HG02678 (cell line): ENCODE measurements at regions not wholly inside any gene's neighbourhood (a gene's known extent, or its start where the extent isn't known, plus 50 kb on each side); places are given as distances from the start of the nearest gene placed in this dataset.

Experiments used
- ATAC-seq: cut with Tn5 transposase; IDR thresholded peaks from one replicate; pipeline ENCODE4 v1.9.1; 2021; ENCODE audit warnings: mild to moderate bottlenecking, moderate library complexity; ENCODE audit not compliant: unreplicated experiment

DNA sequence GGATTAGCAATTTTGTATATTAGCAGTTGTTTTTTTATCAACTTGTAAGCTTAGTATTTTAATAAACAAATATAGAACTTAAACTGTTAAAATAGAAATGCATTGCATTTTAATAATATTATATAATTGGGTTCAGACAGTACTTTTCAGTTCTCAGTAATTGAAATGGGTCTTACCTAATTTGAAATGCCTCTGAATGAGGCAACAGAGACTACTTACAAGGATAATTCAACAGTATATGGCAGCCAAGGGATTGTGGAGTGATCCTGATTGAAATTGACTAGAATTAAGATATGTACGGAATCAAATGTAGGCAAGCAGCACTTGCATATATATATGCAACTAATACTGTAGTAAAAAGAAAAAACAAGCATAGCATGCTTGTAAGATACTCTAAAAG is 1503.9 kb upstream of the MIR17HG start:
- no peak for ATAC-seq

DNA sequence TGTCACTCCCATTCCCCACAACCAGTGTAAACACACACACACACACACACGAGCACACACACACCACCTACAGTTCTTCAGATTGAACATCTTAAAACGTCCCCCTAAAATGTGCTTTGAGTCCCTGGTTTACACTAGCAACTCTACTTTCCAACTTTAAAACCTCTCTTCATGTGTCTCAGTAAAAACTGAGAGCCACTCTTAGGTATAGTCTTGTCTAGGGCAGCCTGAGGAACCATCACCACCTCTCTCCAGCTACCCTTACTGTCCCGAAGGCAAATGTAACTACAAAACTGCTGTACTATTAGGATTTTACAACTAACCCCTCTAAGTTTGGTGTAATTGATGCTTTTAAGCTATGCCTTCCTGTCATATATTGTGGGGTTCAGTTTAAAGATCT is 1501.6 kb upstream of the MIR17HG start:
- no peak for ATAC-seq

DNA sequence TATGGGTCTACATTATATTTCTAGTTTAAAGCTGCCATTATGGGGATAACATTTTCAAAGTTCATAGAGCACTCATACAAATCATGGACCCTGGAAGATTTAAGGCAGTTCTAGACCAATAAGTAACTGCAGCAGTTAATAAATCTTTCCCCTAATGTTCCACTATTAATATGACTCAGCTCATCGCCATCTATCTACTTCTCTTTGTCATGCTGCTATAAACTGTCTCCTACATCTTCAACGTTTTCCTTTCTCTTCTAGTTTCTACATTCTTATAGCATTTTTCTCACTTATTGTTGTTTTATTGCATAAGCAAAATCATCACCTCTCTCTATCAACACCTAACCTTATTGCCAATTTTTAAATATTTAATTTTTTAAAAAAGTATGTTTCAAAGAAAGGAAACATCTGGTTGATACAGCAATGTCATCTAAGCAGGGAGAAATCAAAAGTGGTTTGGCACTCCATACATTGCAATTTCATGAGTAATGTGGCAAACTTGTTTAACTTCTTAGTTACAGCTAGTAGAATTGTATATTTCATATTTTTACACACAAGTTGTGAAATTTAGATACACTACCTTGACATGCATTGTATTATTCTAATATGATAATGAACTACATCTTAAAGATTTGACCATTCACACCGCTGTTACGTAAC is 1500.4 kb upstream of the MIR17HG start:
- ATAC-seq = no peak

DNA sequence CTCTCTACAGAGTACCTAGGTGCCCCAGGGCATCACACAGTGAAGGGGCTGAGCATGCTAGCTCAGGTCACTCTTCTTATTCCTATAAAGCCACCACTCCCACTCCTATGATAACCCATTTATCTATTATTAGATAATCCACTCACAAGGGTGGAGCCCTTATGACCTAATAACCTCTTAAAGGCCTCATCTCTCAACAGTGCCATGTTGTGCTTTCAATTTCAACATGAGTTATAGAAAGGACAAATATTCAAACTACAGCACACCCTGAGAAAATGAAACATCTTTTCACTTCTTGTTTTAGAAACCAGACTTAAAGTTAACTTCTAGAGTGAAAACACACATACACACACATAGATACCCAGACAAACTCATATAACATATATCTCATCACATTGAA is 1494.9 kb upstream of the MIR17HG start:
- ATAC-seq = no peak

DNA sequence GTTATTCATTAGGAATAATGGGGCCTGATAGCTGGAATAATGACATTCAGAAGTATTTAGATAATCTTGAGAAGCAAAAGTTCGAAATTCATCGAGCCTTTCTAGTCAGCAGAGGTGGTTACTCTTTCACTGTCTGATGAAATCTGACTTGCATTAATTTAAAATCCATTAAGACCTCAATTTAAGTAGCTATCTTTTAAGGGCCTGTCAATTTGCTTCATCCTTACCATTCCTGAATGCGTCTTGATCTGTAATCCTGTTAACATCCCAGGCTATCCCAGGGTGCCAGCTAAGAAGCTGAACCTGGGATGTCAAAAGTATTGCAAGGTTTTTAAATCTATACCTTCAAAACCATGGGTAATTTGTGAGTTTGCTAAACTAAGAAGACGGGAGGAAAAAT is 1491.0 kb upstream of the MIR17HG start:
- no peak for ATAC-seq

DNA sequence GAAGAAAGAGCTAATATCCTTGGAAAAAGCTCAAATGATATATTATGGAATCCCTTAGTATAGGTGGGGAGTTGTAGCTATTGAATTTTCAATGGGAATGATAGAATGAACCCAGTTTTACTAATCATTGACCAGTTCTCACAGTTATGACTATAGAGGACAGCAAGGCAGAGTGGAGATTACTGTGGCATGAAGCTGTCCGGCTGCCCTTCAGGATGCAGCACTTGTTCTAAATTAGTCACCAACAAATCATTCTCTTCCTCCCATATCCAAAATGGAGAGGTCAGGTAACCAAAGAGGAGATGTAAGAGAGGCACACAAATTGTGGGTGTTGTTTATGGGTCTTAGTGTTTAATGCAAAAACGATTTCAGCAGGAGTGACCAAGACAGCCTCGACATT is 1490.0 kb upstream of the MIR17HG start:
- ATAC-seq = no peak

DNA sequence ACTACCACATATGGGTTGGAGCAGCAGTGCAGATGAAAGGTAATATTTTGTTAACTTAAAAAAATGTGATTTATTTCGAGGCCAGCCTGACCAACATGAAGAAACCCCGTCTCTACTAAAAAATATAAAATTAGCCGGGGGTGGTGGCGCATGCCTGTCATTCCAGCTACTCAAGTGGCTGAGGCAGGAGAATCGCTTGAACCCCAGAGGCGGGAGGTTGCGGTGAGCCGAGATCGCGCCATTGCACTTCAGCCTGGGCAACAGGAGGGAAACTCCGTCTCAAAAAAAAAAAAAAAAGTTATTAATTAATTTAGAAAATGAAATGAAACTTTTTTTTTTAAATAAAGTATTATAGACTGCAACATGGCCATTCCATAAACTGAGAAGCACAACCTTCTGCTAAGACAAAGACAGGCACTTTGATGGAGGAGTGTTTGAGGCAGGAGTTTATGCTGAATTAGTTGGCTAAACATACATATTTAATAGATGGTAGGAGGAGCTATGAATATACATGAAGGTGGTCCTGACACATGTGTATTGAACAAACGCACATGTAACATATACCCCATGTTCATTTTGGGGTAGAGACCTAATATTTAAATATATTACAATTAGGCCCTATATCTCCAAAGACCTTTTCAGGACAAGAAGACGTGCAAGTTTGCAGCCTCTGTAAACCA is 1485.3 kb upstream of the MIR17HG start:
- no peak for ATAC-seq

DNA sequence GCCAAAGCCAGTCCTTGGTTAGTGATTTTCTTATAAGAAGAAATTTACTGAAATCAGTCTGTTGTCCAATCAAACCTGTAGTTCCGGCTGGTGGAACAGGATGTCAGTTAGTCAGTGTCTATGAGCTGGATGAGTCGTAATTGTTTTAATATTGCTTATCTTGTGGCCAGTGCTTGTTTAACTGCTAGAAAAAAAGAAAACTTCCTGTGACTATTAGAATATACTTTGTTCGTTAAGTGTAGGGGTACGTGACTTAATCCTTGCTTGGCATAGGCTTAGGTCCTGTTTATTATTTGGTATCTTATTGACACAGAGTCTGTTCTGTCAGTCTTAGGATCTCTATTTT is 1484.8 kb upstream of the MIR17HG start:
- no peak for ATAC-seq

DNA sequence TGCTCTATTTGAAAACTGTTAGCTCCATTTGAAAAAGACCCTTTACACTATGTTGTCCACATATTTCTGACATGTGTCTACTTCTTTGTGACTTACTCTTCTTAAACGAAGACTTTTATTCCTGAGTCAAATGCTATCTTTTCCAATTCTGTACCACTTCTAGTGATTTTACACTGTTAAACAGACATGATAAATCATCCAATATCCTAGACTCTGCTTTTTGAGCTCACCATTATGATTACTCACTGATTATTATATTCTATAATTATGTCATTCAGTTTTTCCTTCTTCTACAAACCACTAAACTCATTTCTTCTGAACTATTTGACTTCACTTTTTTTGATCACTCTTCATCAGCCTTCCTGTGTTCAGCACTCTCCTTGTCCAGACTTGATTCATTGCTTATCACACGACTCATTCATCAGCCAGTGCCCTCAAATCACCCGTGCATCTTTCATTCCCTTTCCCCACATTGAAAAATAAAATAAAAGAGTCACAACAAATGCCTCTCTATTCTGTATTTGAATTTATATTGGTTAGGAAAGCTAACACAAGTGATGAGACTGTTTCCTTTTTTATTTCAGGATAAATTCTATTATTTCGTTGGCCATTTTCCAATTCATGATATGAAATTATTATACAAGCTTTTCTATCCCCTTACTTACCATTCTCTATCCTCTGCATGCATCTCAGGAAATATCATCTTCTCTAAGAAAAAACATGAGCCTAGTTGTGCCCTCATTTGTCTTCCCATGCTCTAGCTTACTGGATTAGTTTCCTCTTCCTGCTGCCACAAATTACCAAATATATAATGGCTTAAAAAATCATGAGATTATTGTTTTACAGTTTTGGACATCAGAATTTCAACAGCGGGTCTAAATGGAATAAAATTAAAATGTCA is 1482.1 kb upstream of the MIR17HG start:
- ATAC-seq = no peak

DNA sequence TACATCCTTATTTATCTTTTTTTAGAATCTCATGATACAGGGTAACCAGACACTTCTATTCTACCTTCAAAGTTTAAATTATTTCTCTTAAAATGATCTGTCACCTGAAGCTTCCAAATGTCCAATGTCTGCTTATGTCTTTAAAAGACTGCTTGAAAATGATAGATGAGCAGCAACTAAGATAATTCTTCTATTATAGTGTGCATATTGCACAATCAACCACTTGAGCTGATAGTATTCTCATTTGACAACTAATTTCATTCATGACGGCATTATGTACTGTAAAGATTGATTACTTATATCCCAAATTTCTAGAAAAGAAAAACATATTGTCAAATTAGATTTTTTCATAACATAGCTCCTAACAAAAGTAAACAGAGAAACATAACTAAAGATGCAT is 1478.2 kb upstream of the MIR17HG start:
- ATAC-seq = no peak

DNA sequence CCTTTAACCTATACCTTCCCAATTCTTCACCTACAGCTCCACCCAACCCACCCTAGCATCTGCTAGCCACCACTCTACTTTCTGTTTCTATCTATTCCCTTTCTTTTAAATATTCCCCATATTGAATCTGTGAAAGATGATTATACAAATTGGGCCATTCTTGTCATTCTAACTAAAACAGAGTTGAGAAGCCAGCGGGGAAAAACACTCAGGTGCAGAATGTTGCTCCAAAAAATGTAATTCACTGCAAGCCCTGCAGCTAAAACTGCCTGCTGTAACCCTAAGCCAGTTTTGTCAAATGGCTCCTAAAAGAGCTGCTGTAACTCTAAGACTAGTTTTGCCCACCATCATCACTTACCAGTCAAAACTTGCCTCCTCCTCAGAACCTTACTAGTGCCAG is 1468.6 kb upstream of the MIR17HG start:
- no peak for ATAC-seq

DNA sequence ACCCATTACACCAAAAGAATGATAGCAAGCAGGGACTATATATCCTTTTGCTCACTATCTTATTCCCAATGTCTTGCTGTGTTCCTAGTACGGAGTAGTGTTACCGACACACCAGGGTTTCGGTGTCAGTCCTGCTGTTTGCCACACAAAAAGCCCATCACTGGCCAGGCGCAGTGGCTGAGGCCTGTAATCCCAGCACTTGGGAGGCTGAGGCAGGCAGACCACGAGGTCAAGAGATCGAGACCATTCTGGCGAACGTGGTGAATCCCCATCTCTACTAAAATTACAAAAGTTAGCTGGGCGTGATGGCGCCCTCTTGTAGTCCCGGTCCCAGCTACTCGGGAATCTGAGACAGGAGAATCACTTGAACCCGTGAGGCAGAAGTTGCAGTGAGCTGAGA is 1467.3 kb upstream of the MIR17HG start:
- no peak for ATAC-seq

DNA sequence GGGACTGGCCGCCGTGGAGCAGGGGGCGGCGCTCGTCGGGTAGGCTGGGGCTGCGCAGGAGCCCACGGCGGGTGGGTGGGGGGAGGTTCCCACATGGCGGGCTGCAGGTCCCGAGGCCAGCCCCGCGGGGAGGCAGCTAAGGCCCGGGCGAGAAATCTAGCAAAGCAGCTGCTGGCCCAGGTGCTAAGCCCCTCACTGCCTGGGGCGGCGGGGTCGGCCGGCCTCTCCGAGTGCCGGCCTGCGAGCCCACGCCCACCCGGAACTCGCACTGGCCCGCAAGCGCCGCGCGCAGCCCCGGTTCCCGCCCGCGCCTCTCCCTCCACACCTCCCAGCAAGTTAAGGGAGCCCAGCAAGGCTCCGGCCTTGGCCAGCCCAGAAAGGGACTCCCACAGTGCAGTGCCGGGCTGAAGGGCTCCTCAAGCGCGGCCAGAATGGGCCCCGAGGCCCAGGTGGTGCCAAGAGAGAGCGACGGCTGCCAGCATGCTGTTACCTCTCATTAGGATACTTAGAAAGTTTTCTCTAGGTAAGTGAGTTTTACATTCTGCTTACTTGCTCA is 1463.5 kb upstream of the MIR17HG start:
- ATAC-seq = no peak

DNA sequence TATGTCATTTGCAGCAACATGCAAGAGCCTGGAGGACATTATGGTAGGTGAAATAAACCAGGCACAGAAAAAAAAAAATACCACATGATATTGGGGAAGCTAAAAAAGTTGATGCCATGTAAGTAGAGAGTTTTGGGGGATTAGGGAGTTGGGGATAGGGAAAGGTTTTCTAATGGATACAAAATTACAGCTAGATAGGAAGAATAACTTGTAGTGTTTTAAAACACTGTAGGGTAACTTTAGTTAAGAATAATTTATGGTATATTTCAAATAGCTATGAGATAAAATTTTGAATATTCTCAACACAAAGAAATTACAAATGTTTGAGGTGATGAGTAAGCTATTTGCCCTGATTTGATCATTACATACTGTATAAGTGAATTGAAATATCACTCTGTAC is 1456.7 kb upstream of the MIR17HG start:
- no peak for ATAC-seq

DNA sequence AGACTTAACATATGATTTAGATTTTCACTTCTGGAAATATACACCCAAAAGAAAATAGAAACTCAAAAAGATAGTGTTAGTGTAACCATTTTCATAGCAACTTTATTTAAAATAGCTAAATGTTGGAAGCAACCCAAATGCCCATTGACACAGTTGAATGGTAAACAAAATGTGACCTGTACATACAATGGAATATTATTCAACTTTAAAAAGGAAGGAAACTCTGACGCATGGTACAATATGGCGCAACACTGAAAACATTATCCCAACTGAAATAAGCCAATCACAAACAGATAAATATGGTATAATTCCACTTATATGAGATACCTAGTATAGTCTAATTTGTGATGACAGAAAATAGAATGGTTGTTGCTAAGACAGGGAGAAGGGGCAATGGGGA is 1456.1 kb upstream of the MIR17HG start:
- no peak for ATAC-seq

DNA sequence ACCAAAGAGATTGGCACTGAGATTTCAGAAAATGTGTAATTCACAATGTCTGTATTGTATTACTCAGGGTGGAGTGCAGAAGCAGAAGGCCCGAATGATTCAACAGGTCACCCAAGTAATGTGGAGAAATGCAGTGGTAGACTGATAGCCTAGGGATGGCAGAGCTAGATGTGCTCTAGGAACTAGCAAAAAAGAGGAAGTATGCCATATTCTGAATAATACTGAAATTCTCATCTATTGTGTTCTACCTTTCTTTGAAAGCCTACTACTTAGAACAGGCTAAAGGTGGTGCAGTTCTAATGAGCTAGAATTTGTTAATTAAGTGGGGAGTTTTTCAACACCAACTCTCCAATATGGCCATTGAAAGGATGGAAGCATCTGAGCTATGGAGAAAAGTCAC is 1449.8 kb upstream of the MIR17HG start:
- peak; percentile 65 for ATAC-seq

DNA sequence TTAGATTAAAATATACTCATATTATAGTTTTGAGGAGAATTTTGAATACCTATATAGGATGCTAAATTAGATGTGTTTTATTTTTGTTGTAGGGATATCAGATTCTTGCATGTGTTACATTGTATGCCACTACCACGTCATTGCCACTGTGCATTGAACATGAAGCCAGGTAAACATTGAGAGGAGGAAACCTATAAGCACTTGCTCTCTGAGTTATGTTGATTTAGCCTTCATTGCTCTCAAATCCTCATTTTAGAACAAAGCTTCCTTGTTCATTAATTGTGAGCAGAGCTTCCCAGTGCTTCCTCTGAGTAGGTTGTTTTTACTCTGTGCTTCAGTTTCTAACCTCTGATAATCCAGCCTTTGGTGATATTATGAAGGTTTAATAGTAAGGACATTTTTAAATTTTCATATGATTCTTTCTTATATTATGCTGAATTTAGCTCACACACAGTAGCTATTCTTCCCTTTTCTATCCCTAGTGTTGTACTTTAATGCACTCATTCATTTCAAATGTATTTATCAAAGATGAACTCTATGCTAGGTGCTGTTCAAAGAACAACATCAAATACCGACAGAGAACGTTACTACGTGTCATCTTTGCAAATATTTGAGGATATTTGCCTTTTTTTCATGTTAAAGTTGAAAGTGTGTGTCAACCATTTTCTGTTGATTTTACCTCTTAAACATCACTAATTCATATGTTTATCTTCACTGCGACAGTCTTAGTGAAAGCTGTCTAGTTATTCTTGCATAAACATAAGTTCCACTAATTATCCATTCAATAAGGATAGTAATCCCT is 1448.0 kb upstream of the MIR17HG start:
- ATAC-seq = no peak

DNA sequence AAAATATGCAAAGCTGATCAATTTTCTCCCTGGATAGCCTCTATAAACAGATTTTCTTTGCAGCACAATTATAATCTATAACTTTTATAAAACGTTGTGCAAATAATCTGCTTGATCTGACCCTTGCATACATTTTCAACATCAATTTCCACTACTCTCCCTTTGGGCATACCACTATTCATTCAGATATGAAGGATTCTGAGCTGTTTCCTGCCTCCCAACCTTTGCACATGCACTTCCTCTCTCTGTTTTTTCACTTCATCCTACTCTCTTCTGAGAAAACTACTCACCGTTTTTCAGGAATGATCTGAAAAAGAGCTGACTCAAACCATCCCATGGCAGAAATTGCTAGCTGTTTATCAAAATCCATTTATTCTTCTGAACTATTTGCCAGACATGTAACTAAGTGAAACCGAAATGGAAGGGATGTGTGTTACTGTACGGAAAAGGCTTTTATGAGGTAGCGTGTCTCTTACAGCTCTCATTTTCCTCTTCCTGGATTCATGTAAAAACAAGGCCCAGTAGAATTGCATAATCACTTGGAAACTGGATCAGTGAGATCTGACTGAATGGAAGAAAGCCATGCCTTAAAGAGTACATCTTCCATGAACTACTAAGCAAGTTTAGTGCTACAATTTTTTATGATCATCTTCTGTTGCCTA is 1447.3 kb upstream of the MIR17HG start:
- no peak for ATAC-seq

DNA sequence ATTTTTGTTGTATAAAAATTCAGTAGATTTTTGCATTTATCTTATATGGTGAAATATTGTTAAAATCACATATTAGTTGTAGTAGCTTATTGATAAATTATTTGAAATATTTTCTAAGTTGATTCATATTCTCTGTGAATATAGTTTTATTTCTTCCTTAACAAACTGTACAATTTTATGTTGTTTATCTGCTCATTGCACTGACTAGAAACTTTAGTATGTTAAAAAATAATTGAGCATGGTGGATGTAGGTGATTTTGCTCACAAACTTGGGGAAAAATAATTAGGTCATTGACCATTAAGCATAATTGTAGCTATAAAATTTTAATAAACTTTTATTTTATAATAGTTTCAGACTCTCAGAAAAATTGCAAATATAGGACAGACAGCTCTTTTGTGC is 1445.3 kb upstream of the MIR17HG start:
- ATAC-seq = no peak

DNA sequence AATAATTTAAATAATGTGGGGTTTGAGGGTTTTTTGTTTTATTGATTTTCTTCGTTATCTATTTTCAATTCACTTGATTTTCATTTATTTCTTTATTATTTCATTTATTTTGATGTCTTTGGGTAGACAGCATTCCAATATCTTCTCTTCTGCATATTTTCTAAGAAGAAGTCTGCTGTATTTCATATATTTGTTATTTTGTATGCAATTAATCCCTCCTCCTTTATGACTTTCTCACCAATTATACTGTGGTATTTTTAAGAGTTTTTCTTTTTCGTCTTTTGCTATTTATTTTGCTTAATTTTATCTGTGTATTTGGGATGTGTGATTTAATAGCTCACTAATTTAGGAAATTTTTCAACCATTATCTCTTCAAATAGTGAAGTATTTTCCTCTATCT is 1444.4 kb upstream of the MIR17HG start:
- ATAC-seq = no peak
